GM13976 (cell line): ENCODE measurements at regions not wholly inside any gene's neighbourhood (a gene's known extent, or its start where the extent isn't known, plus 50 kb on each side); places are given as distances from the start of the nearest gene placed in this dataset.

Source experiments
- DNase-seq: peaks from one replicate; pipeline ENCODE4 v3.0.0; 2012; ENCODE audit warnings: low spot score
- in situ Hi-C: fragments of 300-500 bp; cut with MboI; formaldehyde crosslinking; loops from one replicate; pipeline ENCODE4 v1.12.0; 2022; ENCODE audit warnings: low sequenced_read_pairs, mixed read lengths, inconsistent platforms; ENCODE audit not compliant: unreplicated experiment
- TF ChIP-seq, protein P1 (sequence below): IDR thresholded peaks from 2 replicates; pipeline ENCODE4 v1.5.1; 2012; ENCODE audit warnings: borderline replicate concordance, mild to moderate bottlenecking; ENCODE audit not compliant: insufficient read depth; ENCODE audit errors: extremely low read depth, missing control alignments, control extremely low read depth

DNA sequence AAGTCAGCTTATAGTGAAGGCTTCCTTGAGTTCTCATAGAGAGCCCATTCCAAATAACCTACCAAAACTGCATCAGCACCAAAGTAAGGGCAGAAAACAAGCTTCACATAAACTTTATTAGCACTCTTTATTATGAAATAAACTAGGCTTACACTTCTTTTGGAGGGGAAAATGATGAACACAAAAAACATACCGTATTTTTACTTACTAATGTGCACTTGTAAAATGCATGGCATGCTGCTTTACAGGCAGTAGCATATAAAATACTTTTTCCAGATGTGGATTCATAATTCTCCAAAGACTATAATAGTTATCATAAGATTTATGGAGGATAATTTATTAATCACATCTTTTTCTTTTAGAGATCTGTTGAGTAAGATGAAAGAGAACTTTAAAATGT lies 133.9 kb downstream of the OSR1 start:
- in situ Hi-C loops: no loop called here
- no peak for DNase-seq
- TF ChIP-seq, protein P1, sequence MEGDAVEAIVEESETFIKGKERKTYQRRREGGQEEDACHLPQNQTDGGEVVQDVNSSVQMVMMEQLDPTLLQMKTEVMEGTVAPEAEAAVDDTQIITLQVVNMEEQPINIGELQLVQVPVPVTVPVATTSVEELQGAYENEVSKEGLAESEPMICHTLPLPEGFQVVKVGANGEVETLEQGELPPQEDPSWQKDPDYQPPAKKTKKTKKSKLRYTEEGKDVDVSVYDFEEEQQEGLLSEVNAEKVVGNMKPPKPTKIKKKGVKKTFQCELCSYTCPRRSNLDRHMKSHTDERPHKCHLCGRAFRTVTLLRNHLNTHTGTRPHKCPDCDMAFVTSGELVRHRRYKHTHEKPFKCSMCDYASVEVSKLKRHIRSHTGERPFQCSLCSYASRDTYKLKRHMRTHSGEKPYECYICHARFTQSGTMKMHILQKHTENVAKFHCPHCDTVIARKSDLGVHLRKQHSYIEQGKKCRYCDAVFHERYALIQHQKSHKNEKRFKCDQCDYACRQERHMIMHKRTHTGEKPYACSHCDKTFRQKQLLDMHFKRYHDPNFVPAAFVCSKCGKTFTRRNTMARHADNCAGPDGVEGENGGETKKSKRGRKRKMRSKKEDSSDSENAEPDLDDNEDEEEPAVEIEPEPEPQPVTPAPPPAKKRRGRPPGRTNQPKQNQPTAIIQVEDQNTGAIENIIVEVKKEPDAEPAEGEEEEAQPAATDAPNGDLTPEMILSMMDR: no peak

DNA sequence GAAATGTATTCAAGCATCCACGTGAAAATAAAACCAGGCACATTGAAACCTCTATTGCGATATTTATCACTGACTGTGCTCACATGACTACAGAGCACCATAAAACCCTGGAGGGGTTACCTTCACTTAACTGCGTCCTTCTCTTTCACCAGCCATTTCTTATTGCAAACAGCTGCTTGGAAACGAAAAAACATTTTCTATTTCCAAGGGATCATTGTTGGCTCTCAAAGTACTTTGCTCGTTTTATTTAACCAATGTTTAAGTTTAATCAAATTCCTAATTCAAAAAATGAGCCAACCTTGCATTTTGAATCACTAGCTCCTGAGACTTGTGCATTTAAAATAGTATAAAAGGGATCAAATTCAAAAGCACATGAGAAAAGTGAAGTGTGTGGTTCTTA lies 134.4 kb downstream of the OSR1 start:
- in situ Hi-C loops: no loop called here
- no peak for DNase-seq
- TF ChIP-seq, protein P1: no peak

DNA sequence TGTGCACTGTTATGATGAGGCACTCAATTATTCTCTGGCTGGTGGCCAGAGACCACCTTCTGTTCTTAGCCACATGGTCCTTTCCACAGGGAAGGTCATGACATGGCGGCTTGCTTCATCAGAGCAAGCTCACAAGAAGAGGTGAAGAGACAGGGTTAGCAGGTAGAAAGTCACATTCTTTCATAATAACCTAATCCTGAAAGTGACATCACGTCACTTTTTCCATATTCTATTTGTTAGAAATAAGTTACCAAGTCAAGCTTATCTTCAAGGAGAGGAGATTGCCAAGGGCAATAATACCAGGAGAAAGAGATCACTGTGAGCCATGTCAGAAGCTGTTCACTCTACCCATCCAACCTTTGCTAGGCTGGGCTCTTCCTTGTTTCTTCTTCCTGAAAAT lies 139.4 kb downstream of the OSR1 start:
- no peak for DNase-seq
- in situ Hi-C loops: no loop called here
- TF ChIP-seq, protein P1: no peak

DNA sequence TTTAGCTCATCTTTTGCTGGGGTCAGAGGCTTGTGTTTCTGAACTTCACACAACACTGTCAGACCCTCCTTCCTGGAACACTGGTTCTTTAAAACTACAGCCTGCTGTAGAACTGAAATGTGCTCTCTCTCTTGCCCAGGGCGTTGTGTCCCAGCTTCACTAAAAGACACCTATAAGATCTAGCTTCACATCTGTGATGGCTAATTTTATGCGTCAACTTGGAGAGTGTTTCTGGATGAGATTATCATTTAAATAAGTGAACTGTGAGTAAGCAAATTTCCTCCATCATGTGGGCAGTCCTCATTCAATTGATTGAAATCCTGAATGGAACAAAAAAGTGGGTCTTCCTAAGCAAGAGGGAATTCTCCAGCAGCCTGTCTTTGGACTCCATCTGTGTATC lies 140.3 kb downstream of the OSR1 start:
- in situ Hi-C loops: no loop called here
- DNase-seq: no peak
- TF ChIP-seq, protein P1: no peak

DNA sequence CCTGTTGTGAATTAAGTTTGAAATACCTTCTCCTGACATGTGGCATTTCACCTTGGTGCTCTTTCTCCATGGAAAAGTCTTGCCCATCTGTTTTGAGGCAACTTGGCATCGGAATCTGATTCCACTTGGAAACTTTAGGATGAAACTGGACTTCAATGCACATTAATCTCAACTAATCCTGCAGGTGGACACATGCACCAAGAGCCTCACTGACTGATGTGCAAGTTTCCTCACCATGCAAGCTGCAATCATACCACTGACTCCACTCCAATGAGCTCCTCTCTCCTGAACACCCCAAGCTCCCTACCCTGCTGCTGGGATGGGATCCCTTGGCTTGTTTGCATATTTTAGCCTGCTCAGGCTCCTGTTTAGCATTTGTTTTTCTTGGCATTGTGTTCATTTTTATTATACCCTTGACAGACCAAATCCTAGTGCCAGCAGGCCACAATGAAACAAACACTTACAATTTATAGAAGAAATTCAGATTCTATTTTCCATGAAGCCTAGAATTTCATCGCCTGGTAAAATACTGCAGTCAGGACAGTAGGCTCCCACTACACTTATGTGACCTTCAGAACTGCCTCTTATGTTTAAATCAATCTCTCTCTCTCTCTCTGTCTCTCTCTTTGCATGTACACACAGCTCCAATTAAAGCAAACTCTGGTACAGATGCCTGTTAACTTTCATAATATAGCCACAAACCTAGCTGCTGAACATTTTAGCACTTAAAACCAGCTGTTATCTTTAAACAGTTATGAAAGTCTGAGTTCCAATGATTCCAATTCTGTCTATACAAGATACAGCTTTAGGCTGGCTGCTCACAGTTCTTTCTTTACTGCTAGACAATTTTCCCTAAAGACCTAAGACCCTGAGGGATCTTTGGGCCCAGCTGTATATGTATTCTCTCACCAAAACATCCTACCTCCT lies 141.5 kb downstream of the OSR1 start:
- DNase-seq: no peak
- in situ Hi-C loops: no loop called here
- TF ChIP-seq, protein P1: no peak

DNA sequence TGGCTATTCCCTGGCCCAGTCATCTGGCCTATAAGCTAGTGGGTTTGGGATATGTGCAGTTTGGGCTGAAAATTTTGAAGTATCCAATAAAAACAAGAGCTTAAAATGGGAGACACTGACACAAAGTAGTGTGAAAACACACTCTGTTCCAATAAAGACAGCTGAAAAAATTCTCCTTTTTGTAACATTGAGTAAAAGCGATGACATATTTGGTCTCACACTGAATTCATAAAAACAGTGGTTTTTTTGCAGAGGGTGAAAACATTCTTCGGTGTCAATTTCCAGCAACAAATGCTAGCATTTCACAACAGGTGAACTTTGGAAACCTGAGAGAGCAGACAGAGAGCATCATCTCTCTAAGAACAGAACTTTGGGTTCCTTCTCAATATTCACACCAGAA lies 142.2 kb downstream of the OSR1 start:
- in situ Hi-C loops: no loop called here
- TF ChIP-seq, protein P1: no peak
- DNase-seq: no peak
